ENCODE measurements at regions not wholly inside any gene's neighbourhood (a gene's known extent, or its start where the extent isn't known, plus 50 kb on each side); places are given as distances from the start of the nearest gene placed in this dataset.

DNA sequence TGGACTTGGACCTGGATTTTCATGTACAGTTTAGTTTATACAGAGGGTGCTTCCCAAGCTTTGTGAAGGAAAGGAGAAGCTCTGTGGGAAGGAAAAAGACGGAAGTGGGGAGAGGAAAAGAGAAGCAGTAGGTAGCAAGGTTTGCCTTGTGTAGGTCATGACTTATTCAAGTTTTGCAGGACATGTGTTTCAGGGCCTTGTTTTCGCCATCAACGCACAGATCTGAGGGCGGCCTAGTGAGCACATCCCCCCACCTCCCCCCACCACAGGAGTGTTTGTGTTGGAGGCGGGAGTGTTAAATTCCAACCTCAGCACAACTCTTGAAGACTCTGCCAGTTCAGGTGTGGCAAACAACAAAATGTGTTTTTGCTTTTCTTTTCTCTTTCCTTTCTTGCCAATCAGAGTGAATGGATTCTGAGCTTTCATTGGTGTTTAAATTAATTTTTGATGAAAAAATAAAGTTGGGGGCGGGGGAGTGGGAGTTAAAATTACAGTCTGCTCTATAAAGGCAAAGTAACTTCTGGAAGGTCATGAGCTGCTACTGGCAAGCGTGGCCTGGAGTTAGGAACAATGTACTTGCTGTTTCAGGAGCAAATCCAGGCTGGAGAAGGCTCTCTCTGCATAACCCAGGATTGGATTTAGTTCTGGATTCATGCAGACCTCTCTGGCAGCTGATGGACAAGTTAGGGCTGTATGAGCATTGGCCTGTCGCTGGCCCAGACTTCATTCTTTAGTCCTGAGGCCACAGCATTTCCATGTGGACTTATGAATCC is 338.5 kb downstream of the CD83 start:
- Histone ChIP-seq H3K4me3 (no peak overlapping the region), H3K4me1 (no peaks in the 10 kb centered on the region), H3K27ac (no peak overlapping the region), H3K9me3 (no peaks in the 10 kb centered on the region), H3K27me3 (no peaks in the 10 kb centered on the region), H3K36me3 (replicated peaks in 1 of 2; ENCODE audit: insufficient read depth in 1 of 2, low read depth in 2 of 2) (no peaks in the 10 kb centered on the region)
- intact Hi-C loops (cut with DNase I): no loop called here
- WGBS, 2 donors: 80 to 83% methylated on average over 8 of the region's 8 CpGs
- ATAC-seq (no peak), DNase-seq (no peak)
- TF ChIP-seq, protein P1, sequence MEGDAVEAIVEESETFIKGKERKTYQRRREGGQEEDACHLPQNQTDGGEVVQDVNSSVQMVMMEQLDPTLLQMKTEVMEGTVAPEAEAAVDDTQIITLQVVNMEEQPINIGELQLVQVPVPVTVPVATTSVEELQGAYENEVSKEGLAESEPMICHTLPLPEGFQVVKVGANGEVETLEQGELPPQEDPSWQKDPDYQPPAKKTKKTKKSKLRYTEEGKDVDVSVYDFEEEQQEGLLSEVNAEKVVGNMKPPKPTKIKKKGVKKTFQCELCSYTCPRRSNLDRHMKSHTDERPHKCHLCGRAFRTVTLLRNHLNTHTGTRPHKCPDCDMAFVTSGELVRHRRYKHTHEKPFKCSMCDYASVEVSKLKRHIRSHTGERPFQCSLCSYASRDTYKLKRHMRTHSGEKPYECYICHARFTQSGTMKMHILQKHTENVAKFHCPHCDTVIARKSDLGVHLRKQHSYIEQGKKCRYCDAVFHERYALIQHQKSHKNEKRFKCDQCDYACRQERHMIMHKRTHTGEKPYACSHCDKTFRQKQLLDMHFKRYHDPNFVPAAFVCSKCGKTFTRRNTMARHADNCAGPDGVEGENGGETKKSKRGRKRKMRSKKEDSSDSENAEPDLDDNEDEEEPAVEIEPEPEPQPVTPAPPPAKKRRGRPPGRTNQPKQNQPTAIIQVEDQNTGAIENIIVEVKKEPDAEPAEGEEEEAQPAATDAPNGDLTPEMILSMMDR (IDR thresholded peaks at IDR 0.05): no peak
- no peak for TF ChIP-seq POLR2A (IDR thresholded peaks at IDR 0.05)

DNA sequence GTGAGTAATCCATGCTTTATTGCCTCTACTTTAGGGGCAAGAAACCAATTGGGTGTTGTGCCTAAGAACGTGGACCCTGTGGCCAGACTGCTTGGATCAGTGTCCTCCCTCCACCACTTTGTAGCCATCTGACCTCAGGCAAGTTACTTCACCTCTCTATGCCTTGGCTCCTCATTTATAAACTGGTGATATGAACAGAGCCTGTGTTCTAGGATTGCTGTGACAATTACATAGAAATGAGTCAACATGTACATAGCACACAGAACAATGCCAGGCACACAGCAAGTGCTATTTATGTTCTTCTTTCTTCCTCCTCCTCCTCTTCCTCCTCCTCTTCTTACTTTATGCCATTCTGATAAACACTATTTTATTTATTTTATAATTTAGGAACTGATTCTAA is 339.4 kb downstream of the CD83 start:
- 58 to 86% methylated on average over 1 of the region's 1 CpG for WGBS, 2 donors
- Histone ChIP-seq H3K4me3 (no peak overlapping the region), H3K4me1 (no peaks in the 10 kb centered on the region), H3K27me3 (no peaks in the 10 kb centered on the region), H3K27ac (no peak overlapping the region), H3K9me3 (no peaks in the 10 kb centered on the region), H3K36me3 (replicated peaks in 1 of 2; ENCODE audit: insufficient read depth in 1 of 2, low read depth in 2 of 2) (no peaks in the 10 kb centered on the region)
- TF ChIP-seq POLR2A (IDR thresholded peaks at IDR 0.05): no peak
- TF ChIP-seq, protein P1 (IDR thresholded peaks at IDR 0.05): no peak
- no peak for ATAC-seq
- no peak for DNase-seq
- intact Hi-C loops (cut with DNase I): no loop called here

DNA sequence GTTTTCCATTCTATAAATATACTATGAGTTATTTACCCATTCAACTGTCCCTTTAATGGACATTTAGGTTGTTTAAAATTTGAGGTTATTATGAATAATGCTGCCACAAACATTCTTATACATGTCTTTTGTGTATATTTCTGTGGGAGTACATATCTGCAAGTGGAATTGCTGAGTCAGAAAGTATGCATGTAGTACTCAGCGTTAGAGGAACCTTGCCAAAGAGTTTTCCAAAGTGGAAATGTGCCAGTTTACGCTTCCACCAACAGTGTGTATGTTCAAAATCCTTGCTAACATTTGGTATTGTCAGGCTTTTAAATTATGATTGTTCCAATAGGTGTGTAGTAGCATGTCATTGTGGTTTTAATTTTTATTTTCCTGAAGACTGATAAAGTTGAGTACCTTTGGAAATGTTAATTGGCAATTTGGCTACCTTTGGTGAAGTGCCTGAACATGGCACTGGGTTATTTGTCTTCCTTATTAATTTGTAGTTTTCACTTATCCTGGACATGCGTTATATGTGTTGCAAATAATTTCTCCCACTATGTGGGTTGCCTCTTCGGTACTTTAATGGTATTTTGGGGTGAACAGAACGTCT is 341.2 kb downstream of the CD83 start:
- Histone ChIP-seq H3K9me3 (no peaks in the 10 kb centered on the region), H3K4me3 (no peak overlapping the region), H3K36me3 (replicated peaks in 1 of 2; ENCODE audit: insufficient read depth in 1 of 2, low read depth in 2 of 2) (no peaks in the 10 kb centered on the region), H3K27me3 (no peaks in the 10 kb centered on the region), H3K4me1 (no peaks in the 10 kb centered on the region), H3K27ac (no peak overlapping the region)
- WGBS, 2 donors: 50 to 60% methylated on average over 5 of the region's 5 CpGs
- TF ChIP-seq POLR2A (IDR thresholded peaks at IDR 0.05): no peak
- TF ChIP-seq, protein P1 (IDR thresholded peaks at IDR 0.05): no peak
- ATAC-seq (no peak), DNase-seq (no peak)
- intact Hi-C loops (cut with DNase I): no loop called here

DNA sequence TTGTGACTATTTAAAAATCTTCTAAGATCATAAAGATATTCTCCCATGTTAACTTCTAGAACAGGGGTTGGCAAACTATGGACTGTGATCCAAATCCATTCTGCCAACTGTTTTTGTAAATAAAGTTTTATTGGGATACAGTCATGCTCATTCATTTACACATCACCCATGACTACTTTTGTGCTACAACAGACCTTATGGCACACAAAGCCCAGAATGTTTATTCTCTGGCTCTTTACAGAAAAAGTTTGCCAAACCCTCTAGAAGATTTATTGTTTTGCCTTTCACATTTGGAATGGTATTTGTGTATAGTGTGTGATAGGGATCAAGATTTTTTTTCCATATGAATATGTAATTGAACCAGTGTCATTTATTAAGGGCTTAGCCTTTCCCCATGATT is 341.7 kb downstream of the CD83 start:
- no peak overlapping the region for H3K27ac ChIP-seq
- ATAC-seq (no peak), DNase-seq (no peak)
- no peaks in the 10 kb centered on the region for H3K4me1 ChIP-seq
- H3K27me3 ChIP-seq: no peaks in the 10 kb centered on the region
- no peaks in the 10 kb centered on the region for H3K9me3 ChIP-seq
- no peak overlapping the region for H3K4me3 ChIP-seq
- no peaks in the 10 kb centered on the region for H3K36me3 ChIP-seq (replicated peaks in 1 of 2; ENCODE audit: insufficient read depth in 1 of 2, low read depth in 2 of 2)
- intact Hi-C loops (cut with DNase I): no loop called here
- TF ChIP-seq, protein P1 (IDR thresholded peaks at IDR 0.05): no peak
- TF ChIP-seq POLR2A (IDR thresholded peaks at IDR 0.05): no peak

DNA sequence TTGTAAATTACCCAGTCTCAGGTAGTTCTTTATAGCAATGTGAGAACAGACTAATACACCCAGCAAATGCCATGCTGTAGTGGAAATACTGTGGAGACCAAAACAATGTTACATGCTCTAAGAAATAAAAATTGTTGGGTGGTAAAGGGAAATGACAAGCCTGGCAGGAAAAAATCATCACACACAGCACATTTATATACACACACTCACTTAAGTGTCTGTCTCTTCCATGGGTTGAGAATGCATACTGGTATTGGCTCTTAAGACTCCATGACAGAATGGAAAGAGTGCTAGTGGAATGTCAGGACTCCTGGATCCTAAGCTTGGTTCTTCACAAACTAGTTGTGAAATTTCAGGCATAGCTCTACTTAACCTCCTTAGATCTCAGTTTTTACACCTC is 343.0 kb downstream of the CD83 start:
- H3K27ac ChIP-seq: no peak overlapping the region

More for the DNA sequence above, 343.0 kb downstream of the CD83 start:
- H3K36me3 ChIP-seq (replicated peaks in 1 of 2; ENCODE audit: insufficient read depth in 1 of 2, low read depth in 2 of 2): no peaks in the 10 kb centered on the region
- ATAC-seq: no peak
- H3K27me3 ChIP-seq: no peaks in the 10 kb centered on the region
- intact Hi-C loops (cut with DNase I): no loop called here
- no peaks in the 10 kb centered on the region for H3K4me1 ChIP-seq
- TF ChIP-seq, protein P1 (IDR thresholded peaks at IDR 0.05): no peak
- TF ChIP-seq POLR2A (IDR thresholded peaks at IDR 0.05): no peak
- no peak overlapping the region for H3K4me3 ChIP-seq
- no peak for DNase-seq
- no peaks in the 10 kb centered on the region for H3K9me3 ChIP-seq

Data from body of pancreas (tissue), 4 donors.